ENCODE measurements at regions not wholly inside any gene's neighbourhood (a gene's known extent, or its start where the extent isn't known, plus 50 kb on each side); places are given as distances from the start of the nearest gene placed in this dataset.

DNA sequence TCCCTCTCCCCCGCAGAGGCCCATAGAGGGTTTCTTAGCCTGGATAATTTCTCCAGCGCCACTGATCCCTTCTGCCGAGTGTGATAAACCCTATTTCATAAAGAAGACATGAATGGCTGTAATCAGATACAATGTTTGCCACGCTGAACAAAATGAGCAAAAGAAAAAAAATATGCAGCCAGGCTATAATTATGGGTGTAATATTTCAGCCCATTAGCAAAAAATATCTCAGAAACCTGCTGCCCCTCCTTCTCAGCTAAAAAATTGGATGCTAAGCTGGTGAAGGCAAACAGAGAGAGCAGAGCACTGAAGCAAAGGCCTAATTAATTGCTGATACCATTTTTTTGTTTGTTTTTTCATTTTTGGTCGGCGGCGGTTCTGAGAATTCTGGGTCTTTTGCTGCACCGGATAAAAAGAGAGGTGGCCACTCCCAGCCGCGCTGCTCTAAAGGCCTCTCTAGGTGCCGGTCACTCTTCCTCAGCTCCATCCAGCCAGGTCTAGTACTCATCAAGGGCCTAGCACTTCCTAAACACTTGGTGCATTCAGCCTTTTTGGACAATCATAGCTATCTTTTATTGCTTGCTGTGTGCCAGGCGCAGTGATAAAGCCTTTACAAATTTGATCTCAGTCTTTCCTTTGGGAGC is 128.7 kb upstream of the TLE3 start:
- DNase-seq (ENCODE audit: low spot score): no peak

DNA sequence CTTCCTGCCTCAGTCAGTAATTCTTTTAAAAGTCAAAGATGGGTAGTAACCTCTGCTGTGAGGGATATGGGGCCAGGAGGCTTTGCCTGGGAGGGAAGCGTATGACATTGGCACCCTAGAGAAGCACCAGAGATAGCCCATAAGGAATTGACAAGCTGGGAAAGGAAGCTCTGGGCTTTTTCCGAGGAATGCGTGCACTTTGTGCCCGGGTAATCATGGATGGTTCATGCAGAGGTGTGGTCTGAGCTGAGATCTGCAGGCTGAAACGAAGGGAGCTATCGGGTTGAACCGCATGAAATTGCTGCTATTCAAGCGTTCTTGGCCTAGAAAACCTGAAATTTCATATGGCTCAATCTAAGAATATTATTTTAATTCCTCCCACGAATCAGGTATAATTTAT is 127.7 kb upstream of the TLE3 start:
- DNase-seq (ENCODE audit: low spot score): no peak

DNA sequence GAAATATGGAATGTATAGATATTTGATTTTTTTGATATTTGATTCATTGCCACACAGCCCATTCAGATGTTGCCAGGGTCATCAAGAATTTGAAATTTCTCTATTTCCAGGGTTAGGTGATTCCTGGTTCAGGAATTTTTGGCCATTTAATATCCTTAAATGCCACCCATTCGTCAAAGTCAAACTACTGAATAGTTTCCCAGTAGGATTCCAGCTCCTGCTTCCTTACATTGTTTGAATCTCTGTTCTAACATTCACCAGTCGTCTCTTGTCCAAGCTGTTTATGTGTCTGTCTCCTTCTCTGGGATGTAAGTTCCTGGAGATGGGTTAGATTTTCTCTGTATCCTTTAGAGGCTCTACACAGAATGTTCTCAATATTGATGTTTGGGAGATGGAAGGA is 124.9 kb upstream of the TLE3 start:
- DNase-seq (ENCODE audit: low spot score): no peak

DNA sequence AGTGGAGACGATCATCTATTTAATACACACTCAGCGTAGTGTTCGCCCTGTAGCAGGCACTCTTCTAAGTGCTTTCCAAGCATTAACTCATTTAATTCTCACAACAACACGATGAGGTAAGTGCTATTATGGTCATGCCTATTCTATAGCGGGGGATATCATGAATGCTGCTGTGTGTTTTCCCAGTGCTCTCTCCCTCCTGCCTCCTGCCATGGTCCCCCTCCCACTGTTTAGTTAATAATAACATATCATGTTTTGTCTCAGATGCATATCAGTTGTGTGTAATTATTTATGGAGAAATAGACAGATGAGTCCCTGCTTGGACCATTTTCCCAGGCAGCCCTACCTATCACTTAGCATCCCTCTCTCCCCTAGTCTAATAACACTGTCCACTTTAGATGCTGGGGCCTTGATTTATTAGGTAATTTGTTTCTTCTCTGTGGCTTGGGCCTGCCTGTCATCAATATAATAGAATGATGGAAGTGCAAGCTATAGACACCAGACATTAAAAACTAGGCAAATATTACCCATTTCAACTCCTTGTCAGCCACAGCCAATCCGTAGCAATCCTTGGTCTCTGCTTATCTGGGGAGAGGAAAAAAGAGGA is 122.9 kb upstream of the TLE3 start:
- DNase-seq (ENCODE audit: low spot score): no peak

DNA sequence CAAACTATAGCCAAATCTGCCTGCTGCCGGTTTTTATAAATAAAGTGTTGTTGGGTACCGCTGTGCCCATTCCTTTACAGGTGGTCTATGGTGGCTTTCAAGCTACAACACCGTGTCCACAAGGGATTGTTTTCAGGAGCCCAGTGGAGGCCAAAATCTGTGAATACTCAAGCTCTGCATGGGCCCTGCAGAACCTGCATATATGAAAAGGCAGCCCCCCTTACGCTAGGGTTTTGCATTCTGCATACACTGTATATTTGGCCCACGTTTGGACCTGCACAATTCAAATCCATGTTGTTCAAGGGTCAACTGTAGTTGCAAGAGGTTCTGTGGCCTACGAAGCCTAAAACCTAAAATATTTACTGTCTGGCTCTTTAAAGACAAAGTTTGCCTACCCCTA is 122.2 kb upstream of the TLE3 start:
- DNase-seq (ENCODE audit: low spot score): no peak

DNA sequence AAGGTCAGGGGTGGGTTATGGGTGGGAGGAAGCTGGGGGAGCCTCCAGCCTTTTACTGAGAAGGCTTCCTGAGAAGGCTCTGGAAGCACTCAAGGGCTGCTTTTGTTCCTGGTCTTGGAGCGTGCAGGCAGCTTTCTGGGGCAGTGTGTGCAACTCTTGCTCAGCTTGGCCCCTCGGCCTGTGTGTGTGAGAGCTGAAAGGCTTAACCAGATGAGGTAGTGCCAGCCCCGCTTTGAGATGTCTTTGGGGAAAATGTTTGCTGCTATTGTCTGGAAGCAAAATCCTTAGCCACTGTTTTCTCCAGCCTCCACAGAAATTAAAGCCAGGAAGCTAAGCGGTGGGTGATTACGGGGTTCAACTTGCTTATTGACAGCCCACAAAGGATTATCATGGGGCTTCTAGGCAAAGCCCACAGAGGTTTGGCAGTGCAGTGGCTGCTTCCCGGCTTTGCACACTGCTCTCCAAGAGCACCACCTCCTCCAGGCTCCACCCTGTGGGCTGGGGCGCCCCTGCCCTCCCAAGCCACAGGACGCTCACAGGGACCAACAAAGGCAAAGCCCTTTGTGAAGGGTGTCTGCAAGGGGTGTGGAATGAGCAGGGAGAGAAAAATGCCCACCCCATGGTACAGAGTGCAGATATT is 121.7 kb upstream of the TLE3 start:
- DNase-seq (ENCODE audit: low spot score): no peak

DNA sequence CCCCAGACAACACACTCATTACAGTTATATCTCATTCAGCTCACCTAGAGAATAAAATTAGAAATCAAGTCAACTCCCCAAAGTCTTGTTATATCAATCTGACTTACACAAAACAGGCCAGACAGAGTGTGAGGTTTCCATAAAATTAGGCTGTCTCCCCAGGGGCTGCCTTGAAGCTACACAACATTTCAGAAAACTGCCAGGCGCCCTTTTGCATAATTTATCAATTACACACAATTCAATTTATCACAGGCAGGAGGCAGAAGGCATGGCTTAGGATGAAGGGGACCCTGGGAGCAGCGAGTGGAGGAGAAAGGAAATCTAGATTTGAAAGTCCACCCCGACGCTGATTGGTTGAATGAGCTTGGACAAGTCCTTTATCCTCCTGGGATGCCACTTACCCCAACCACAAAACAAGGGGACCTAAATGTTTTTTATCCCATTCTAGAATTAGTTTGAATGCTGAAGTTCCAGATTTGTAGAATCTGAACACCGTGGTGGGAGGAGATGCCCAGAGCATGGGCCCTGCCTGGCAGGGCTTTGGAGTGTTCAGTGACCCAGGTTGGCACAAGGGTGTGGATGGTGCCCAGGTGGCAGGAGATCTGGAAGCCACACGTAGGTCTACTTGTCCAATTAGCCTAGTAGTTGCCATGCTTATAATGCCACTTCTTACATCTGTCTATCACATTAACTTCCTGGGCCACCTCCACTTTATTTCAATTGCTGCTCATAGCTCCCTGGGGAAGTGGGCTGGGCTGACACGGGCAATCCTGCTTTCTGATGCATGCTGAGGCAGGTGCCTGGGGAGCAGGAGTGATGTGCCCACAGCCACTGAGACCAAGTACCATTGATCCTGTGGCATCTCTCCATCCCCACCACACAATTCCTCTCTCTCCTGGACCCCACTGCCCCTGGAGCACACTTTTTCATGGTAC is 119.8 kb upstream of the TLE3 start:
- DNase-seq (ENCODE audit: low spot score): no peak

DNA sequence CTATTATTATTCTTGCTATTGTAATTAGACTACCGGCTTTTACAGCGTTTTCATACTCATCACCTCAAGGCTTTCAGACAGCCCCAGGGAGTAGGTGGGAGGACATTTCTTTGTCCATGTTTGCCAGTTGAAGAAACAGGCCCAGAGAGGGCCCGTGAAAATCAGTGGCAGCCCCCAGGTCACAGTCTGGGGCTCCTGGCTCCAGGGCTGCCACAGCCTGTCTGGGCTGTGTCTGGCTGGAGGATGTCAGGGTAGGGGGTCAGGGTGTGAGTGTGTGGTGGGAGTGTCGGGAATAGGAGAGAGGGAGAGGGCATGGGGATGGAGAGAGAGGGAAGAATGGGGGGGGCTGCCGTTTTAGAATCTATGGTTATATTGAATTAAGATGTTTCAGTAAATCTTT is 118.2 kb upstream of the TLE3 start:
- no peak for DNase-seq (ENCODE audit: low spot score)

DNA sequence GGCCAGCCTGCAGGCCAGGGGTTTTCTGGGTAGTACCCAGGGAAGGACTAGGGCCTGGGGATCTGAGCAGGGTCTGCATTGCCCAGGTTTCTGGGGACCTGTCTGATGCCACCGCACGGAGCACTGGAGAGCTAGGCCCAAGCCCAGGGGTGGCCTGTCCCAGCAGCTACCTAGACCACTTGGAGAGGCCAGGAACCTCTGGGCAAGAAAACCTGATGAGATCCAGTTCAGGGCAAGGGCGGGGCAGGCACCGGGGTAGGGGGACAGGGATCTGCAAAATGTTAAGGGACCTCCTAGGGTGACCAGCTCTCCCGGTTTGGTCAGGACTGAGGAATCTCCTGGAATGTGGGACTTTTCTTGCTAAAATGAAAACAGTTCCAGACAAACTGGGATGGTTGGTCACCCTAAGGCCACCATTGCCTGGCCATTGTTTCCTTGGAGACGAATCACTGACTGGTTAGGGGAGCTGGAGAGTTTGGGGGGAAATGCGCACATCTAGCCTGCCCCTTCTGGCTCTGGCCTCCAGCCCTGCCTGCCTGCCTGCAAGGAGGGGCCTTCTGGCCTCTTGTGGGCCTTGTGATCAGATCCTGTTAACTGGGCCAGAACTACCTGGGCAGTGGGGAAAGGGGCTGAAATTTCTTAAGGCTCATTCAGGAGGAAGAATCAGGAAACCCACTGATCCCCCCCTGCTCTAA is 117.4 kb upstream of the TLE3 start:
- no peak for DNase-seq (ENCODE audit: low spot score)

DNA sequence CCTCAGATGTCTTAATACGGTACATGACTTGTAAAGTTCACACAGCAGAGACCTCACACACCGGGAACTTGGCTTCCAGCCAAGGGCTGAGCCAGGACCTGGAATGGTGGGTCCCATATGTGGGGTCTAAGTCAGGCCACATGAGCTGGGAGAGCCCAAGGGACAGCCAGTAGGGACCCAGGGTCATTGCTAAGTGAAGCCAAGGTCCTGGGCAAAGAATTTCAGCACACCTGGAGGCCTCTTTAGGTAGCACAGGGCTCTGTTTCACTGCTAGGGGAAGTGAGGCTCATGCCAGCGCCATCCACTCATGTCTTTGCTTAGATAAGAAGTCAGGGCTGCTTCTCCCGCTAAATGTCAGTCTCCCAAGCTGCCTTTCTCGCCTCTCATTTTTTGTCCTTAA is 116.6 kb upstream of the TLE3 start:
- DNase-seq (ENCODE audit: low spot score): no peak

DNA sequence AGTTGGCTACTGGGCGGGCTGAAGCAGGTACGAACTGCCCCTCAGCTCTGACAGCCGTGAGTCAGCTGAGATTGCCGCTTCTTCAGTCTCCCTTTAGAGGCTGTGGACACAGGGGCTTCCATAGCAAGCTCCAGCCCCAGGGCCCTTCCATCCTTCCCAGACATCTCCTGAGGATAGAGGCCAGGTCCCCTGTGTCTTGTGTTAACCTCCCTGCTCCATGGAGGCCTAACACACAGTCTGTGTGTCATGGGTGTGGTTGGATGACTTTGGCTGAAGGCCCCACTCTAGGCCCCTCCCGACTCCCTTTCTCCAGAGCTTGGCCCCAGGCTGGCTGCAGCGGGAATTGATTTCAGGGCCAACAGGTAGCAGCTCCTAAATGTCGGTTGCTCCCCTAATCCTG is 116.1 kb upstream of the TLE3 start:
- no peak for DNase-seq (ENCODE audit: low spot score)

DNA sequence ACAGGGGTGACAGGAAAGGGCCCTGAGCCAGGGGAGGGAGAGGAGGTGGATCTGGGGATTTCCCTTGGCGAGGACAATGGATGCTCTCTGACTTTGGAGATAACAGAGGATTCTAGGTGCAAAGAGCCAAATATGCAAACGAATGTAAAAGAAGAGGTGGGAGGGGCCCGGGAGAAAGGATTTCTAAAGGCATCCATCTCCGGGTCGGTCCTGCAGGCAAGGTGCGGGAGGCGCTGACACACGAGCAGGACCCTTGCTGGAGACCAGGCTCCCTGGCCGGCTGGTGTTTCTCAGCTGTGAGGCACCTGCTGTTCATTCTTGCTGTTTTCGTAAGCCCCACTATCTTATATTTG is 115.2 kb upstream of the TLE3 start:
- no peak for DNase-seq (ENCODE audit: low spot score)

DNA sequence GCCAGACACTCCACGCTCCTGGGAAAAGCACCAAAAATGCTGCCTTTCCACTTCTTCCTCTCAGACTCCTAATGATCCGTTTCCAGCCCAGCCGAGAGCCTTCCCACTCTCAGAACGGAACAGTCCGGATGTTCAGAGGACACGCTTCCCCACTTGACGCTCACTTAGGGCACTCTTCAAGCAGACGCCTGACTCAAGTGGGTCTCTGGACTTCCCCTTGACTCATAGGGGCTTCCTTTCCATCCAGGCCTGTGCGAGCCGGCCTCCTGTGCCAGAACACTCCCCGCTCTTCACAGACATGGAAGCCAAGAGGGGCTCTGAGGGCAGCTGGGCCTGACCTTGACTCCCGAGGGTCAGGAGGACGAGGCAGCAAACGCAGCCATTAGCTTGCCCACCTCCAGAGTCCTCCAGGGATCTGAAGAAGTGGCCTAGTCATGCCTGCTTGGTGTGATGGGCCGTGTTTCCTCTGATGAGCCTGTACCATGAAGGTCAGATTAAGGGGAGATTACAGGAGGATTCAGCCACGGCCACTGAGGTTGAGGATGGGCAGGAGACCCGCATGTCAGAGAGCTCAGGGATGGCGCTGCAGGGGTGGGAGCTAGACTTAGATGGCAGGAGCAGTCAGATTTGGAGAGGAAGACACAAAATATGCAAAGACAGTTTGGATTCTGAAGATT is 114.7 kb upstream of the TLE3 start:
- no peak for DNase-seq (ENCODE audit: low spot score)

DNA sequence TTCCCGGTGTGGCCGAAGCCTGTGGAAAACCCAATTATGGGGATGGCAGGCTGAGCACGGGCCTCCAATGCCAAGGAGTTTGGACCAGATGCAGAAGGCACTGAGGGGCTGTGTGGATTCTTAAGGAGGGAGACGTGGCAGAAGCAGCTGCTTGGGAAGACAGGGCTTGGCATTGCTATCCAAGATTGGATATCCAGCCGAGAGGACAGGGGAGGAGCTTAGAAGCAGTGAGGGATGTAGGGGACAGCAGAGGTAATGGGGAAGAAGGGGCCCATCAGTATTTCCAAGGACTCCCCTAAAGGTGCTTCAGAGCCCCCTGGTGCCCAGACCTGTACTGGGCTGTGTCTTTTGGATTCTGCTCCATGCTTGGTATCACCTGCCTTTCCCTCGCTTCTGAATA is 112.8 kb upstream of the TLE3 start:
- no peak for DNase-seq (ENCODE audit: low spot score)

DNA sequence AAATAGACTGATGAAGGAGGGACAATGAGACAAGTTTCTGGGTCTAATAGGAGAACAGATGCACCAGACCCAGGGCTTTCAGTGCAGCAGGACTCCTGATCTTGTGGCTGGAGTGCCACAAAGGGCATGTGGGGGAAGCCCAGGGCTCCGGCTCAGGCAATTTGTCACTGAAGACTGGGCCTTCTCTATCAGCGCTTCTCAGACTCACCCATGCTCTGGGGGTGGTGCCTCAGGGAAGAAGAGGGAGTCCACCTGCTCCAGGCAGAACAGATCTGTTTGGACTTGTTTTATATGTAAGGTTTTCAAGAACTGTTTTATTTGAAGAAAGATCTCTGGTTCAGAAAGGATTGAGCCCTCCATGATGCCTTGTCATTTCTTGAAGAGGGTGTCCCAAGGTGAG is 112.4 kb upstream of the TLE3 start:
- DNase-seq (ENCODE audit: low spot score): no peak

DNA sequence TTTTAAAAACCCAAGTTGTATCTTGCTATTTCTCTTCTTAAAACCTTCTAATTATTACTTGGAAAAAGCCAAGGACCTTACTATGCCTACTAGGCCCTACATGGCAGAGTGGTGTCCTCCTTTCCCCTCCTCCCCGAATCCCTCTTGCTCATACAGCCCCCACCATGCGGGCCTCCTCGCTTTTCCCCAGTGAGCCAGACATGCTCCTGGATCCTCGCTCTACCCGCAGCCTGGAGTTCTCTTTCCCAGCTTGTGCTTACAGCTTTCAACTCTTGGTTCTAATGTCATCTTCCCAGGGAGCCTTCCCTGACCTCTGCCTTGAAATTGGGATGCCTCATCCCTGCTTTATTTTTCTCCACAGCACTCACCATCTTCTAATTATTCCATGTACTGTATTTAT is 111.8 kb upstream of the TLE3 start:
- no peak for DNase-seq (ENCODE audit: low spot score)

DNA sequence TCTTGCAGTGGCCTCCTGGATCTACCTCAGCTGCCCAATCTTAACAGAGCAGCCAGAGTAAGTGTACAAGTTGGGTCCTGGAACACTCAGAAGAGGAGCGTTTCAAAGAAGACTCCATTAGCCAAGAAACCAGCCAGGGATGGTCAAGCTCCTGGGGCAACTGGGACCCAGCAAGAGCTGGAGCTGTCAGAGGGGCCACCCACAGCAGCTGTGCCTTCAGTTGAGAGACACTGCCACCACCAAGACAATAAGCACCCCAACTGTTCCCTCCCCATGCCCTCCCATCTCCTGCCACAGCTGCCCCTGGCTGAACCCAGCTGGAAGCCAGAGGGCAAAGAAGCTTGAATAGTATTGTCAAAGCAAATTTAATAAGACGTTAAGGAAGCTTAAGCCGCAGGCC is 110.6 kb upstream of the TLE3 start:
- DNase-seq (ENCODE audit: low spot score): no peak

DNA sequence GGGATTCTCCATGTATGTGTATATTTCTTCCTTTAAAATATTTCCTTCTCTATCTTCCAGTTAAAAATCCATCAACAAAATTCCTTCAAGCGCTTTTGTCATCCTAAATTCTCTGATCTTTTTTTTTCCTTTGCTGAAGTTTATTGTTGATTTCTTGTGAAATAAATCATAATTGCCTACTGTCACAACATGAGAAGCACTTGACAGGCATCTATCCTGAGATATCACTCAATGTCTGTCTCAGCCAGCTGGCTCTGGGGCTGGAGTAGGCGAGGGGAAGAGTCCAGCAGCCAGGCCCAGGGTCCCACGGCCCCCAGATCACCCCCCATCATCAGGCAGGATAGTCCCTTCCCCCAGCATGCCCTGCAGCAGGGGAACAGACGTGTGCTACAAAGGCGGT is 109.0 kb upstream of the TLE3 start:
- no peak for DNase-seq (ENCODE audit: low spot score)

DNA sequence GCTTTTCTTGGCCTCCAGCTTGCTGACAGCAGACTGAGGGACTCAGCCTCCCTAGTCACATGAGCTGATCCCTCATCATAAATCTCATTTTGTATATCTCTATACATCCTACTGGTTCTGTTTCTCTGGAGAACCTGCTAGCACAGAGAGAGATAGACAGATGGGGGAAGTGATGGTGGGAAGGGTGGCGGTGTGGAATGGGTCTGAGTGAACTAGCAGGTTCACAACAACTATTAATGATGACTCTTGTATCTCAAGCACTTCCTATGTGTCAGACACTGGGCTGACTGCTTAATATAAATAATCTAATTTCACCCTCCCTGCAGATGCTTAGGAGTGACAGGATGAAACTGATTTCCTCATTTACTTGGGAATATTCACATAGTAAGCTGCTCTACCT is 106.9 kb upstream of the TLE3 start:
- no peak for DNase-seq (ENCODE audit: low spot score)

DNA sequence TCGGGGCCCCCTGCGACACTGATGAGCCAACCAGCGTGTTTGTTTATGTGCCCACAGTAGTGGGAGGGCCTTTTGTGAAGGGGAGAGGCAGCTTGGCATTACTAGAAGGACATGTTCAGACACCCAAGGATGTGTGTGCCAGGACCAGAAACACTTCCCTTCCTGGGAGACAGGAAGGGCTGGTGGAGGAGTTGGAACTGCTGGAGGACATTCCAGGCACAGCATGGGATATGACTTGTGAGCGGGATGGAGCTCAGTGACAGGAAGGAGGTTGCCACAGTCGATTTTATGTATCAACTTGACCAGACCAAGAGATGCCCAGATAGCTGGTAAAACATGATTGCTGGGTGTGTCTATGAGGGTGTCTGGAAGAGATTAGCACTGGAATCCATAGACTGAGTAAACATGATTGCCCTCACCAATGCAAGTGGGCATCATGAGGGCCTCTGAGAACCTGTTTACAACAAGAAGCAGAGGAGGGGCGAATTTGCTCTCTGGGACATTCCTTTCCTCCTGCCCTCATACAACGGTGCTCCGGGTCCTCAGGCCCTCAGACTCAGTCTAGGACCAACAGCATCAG is 106.4 kb upstream of the TLE3 start:
- DNase-seq (ENCODE audit: low spot score): no peak

DNA sequence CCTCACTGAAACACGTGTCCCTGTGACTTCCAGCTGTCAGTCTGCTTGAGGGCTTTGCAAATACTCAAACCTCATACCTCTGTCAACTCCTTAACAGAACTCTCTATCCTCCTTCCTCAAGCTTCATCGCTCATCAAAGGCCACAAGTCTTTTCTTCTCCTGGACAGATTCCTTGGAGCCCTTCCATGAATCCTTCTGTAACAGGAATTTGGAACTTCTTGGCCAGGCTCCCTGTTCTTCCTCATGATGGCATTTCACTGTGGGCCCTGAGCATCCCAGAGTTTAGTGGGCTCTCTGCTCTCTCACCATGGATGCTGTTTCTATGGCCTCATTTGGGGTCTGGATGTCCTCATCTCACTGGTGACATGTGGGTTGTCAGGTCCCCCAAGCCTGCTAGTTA is 105.0 kb upstream of the TLE3 start:
- no peak for DNase-seq (ENCODE audit: low spot score)

DNA sequence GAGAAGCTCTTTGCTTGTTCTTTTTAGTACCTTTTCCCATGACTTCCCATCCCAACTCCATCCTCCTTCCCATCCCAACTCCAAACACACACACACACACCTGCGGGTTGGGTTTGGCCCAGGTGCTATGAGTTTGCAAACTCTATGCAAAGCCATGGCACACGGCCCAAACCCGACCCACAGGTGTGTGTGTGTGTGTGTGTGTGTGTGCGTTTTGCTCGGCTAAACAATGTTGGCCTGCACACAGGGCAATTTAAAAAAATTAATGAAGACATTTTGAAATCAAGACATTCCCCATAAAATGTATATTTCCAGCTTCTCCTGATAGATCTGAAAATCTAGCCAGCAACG is 103.7 kb upstream of the TLE3 start:
- no peak for DNase-seq (ENCODE audit: low spot score)
